IPS-NIHi7 (cell line): ENCODE measurements at regions not wholly inside any gene's neighbourhood (a gene's known extent, or its start where the extent isn't known, plus 50 kb on each side); places are given as distances from the start of the nearest gene placed in this dataset.
"Not testable (repeated sequence)": the region's sequence is repeated elsewhere in the genome, so short reads cannot be mapped to it uniquely, and the experiment has no call there.

Experiments used
- DNase-seq: peaks from one replicate; pipeline ENCODE4 v3.0.0; 2012; ENCODE audit warnings: mixed read lengths; ENCODE audit errors: extremely low spot score

DNA sequence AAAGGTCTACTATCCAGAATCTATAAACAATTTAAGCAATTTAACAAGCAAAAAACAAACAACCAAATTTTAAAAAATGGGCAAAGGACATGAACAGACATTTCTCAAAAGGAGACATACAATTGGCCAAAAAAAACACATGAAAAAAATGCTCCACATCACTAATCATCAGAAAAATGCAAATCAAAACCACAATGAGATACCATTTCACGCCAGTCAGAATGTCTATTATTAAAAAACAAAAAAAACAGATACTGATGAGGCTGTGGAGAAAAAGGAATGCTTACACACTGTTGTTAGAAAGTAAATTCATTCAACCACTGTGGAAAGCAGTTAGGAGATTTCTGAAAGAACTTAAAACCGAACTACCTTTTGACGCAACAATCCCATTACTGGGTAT, 66.4 kb upstream of the SESTD1 start:
- no peak for DNase-seq

DNA sequence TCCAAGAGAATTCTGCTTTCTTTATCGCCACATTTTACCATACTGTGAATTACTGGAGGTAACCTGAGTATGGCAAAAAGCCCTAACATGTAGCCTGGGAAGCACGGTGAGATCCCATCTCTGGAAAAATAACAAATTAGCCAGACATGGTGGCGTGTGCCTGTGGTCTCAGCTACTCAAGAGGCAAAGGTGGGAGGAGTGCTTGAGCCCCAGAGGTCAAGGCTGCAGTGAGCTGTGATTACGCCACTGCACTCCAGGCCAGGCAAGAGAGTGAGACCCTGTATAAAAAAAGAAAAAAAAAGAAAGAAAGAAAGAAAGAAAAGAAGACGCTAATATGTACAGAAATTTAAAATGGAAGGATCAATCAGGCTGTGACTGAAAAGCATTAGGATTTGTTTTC, 57.7 kb upstream of the SESTD1 start:
- DNase-seq: no peak

DNA sequence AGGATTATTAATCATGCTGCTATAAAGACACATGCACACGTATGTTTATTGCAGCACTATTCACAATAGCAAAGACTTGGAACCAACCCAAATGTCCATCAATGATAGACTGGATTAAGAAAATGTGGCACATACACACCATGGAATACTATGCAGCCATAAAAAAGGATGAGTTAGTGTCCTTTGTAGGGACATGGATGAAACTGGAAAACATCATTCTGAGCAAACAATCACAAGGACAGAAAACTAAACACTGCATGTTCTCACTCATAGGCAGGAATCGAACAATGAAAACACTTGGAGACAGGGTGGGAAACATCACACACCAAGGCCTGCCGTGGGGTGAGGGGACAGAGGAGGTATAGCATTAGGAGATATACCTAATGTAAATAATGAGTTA, 56.4 kb upstream of the SESTD1 start:
- not testable (repeated sequence) for DNase-seq

DNA sequence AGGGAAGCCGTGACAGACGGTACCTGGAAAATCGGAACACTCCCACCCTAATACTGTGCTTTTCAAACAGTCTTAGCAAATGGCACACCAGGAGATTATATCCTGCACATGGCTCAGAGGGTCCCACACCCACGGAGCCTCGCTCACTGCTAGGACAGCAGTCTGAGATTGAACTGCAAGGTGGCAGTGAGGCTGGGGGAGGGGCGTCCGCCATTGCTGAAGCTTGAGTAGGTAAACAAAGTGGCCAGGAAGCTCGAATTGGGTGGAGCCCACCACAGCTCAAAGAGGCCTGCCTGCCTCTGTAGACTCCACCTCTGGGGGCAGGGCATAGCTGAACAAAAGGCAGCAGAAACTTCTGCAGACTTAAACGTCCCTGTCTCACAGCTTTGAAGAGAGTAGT, 50.1 kb upstream of the SESTD1 start:
- not testable (repeated sequence) for DNase-seq
